DMS153 treated with DMSO at 0.1 percent for 48 hours (cell line): ENCODE measurements at regions not wholly inside any gene's neighbourhood (a gene's known extent, or its start where the extent isn't known, plus 50 kb on each side); places are given as distances from the start of the nearest gene placed in this dataset.
A peak's percentile ranks its signal among the peaks of the same experiment; 100 is the strongest.

Experiments
- DNase-seq: peaks from one replicate; lab custom pipeline; 2025; ENCODE audit not compliant: unreplicated experiment; lab: John Stamatoyannopoulos, UW

DNA sequence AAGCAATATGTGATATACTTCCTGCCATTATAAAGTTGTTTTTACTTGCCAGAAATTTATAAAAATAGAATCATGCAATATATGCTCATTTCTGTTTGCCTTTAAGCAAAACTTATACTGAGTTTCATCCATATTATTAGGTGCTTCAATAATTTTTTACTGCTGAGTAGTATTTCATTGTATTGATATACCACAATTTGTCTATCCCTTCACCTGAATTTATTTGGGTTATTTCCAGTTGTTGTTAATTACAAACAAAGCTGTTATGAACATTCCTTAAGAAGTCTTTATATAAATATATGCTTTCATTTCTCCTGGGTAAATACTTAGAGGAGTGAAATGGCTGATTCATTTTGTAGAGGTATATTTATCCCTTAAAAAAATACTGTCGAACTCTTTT, 864.1 kb downstream of the HACE1 start:
- DNase-seq = no peak

DNA sequence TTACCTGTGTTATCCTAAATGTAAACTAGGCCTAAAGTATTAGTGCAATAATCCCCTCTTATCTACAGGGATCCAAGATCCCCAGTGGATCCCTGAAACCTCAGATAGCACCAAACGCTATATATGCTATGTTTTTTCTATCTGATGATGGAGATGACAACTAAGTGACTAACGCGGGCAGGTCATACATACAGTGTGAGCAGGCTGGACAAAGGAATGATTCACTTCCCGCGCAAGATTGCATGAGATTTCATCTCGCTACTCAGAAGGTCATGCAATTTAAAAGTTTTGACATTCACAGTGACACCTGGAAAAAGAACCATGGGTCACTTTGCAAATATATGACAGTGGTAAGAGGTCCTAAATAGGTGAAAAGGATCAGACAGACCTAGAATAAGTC, 875.9 kb downstream of the HACE1 start:
- DNase-seq = no peak

DNA sequence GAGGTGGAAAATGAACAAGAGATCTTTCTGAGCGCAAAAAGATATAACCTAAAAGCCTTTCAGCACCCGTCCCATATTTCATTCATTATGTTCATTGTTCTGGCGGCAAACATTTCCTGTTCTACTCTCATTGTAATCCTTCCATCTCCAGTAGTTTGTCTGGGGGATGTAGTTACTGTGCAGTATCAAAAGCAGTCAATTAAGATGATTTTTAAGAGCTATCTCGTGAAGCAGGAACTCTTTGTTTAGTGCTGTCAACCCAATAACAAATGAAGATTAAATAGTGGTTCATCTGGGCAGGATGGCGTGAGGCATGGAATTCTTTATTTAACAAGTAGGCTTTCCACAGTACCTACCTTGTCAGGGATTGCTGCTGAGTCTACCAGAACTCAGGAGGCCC, 876.7 kb downstream of the HACE1 start:
- DNase-seq = peak; percentile 4

DNA sequence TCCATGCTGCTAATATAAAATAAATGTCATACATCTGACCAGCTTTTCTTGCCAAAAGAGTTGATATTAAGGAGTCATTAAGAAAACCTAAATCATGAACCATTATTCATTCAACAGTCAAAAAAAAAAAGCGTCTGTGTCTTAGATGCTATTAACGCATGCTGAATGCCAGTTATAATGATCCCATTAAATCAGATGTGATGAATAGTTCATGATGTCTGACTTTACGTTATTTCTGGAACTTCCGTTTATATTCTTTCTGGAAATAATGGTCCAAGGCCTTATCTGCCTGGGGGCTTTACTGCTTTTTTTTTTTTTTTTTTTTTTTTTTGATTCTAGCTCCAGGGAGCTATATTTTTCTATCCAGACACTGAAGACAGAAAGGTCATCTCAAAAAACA, 877.1 kb downstream of the HACE1 start:
- no peak for DNase-seq

DNA sequence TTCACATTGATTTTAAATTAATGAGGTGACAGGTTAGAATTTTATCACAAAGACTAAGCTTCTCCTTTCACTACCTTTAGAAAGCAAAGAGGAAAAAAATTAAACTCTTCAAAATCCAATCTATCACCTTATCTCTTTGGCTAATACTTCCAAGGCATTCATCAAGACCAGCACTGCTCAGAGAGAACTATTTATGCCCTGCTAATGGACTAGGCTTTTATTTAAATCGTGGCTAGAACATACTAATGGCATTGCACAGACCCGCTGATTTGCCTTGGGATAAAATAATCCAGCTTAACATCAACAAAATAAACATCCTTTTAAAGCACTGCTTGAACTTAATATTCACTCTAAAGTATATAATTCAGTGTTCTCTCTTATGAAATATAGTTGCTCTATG, 880.4 kb downstream of the HACE1 start:
- DNase-seq = no peak

DNA sequence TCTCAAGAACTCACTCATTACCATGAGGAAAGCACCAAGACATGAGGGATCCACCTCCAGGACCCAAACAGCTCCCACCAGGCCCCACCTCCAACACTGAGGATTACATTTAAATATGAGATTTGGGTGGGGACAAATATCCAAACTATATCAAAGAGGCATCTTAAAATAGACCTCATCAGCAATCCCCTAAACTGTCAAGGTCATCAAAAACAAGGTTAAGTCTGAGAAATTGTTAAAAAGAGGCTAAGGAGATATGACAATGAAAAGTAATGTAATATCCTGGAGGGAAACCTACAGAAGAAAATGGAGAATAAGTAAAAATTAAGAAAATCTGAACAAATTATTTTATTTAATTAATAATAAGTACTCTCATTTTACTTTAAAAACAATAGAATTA, 922.3 kb downstream of the HACE1 start:
- no peak for DNase-seq

DNA sequence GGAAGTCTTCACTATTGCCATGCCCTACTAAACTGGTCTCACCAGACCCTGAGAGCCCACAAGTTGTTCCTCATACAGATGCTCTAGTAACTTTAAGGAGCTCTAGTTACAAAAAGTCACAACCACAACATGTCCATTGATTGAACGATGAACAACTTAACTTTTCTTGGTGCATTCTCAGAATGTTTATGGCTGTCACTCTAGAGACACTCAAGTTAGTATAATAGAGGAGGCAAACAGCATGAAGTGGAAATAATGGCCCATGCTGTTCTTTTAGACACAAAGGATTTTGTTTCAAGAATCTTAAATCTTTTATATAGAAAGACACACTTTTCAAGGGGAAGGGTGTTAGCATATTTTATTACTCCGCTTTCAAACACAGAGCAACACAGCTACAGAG, 934.4 kb downstream of the HACE1 start:
- no peak for DNase-seq

DNA sequence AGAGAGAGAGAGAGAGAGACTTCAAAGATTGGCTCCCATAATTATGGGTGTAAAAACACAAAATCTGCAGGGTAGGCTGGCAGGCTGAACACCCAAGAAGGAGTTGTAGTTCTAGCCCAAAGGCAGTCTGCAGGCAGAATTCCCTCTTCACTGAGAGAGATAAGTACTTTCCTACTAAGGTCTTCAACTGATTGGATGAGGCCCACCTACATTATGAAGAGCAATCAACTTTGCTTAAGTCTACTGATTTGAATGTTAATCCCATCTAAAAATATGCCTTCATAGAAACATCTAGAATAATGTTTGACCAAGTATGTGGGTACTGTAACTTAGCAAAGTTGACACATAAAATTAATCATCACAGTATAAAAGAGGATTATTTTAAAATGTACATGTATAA, 949.7 kb downstream of the HACE1 start:
- no peak for DNase-seq

DNA sequence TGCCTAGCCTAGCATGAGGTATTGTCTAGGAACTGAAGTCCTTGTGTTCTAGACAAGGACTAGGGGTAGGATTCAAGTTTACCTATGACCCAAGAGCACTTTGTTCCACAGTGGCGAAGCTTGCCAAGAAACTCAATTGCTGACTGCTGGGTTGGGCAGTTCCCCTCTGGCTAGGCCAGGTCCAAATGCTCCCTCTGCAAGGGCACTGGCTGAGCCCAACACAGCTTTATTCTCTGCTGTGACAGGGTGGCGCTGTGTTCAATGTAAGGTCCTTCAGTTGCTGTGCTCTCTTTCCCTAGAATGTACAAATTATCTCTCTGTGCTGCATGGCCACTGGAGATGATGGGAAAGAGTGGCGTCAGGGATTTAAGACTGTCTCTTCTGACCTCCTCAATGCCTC, 950.8 kb downstream of the HACE1 start:
- DNase-seq = no peak

DNA sequence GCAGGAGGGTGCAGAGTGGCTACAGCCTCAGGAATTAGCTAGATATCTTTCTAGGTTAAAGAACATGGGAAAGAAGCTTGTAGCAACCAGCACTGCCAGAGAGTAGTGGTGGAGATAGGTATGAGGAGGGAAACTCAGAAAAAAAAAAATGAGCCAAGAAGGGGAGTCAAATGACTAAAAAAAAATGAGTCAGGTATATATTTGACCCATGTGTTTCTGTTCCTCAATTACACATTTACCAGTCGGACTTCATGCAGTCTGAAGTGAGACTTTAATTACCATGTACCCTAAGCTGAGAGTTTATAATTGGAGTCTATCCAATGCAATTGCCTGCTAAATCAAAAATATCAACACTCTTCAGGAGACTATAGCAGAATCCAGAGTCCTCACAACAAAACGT, 964.6 kb downstream of the HACE1 start:
- DNase-seq = no peak

DNA sequence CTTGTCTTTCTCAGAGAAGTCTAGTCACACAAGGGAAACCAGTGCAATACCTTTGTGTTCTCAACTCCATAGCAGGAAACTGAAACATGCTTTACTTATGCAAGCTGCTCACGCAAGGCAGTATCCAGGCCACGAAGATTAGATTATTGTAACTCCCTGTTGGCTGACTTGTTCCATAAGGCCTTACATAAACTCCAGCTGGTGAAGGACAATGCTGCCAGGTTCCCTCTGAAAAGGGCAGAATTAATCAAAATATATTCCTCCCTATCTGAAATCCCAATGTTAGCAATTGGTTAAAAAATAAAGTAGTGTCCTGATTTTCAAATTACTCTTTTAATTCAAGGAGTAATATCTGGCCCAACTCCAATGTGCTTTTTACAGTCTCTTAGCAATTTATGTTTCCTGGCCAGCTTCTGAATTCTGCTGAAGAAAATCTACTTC, 966.6 kb downstream of the HACE1 start:
- DNase-seq = no peak

DNA sequence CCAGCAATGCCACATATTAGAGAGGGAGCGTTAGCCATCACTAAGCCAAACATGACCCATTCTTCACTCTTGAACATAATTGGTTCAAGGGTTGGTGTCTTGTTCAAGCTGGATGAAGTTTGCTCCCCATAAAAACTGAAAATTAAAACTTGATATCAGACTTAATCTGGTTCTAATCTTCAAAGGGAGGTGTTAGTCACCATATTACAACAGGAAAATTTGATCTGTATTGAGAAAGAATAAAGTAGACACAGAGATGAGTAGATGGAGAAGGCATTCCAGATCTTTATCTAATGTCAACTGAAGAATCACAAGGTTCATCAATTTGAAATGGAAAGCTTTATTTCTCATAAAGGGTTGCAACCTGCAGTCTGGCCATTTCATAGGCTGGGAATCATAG, 972.8 kb downstream of the HACE1 start:
- no peak for DNase-seq

DNA sequence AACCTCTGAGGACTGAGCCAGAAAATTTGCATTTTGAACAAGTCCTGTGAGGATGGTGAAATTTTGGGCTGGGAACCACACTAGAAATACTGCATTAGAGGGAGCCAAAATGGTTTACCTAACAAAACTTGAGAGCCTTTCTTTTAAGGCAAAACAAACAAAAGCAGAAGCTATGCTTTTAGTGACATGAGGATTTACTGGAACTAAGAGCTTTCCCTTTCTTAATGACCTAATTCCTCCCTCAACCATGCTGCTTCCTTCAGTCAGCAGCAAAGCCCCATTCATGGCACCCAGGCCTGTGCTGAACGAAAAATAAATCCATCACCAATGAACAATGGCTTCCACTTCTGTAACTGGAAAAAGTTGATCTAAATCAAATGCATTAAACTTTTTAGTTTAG, 974.3 kb downstream of the HACE1 start:
- no peak for DNase-seq

DNA sequence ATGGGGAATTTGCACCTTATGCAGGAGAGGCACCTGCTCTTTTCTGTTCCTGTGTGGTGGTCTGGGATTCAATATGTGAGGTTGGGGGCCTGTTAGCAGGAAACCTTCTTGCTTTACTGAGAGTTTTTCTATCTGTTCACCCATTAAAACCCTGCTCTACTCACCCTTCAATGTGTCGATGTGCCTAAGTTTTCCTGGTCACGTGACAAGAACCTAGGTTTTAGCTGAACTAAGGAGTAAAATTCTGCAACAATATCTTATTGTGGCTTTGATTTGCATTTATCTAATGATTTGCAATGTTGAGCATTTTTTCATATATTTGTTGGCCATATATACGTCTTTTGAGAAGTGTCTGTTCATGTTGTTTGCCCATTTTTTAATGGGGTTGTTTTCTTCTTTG, 979.9 kb downstream of the HACE1 start:
- DNase-seq = no peak

DNA sequence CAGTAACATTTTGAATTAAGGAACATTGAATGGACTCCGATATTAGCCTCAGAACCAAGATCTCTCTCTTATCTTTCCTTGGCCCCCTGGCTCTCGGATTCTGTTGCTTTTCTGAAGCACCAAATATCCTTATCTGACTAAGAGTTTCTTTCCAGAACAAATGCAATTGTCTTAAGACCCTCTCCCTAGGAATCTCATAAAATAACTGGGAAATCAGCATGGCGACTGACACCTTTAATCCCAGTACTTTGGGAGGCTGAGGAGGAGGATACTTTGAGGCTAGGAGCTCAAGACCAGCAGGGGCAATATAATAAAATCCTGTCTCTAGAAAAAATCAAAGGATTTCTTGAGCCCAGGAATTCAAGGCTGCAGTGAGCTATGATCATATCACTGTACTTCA, 984.5 kb downstream of the HACE1 start:
- no peak for DNase-seq

DNA sequence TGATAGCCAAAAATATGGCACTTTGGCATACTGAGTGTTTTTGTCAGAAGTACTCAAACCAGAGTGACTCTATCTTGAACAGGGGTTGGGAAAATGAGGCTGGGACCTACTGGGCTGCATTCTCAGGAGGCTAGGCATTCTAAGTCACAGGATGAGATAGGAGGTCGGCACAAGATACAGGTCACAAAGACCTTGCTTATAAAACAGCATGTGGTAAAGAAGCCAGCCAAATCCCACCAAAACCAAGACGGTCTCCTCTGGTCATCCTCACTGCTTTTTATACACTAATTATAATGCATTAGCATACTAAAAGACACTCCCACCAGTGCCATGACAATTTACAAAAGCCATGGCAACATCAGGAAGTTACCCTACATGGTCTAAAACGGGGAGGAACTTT, 985.1 kb downstream of the HACE1 start:
- DNase-seq = no peak

DNA sequence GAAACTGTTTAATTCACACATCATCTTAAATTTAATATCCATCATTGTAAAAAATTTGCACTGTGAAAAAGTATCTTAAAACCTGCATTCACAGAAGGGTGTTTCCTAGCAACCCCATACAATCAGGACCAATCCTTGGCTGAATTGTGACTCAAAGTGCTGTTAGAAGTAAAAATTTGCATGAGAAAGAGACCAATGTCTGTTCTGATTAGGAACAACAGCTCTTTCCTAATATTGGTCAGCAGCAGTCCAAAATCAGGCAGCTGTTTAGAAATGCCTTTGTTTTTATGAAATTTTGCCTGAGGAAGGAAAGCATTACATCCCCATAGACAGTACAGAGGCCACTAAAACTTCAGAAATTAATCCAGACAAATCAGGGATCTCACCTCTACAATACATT, 987.0 kb downstream of the HACE1 start:
- DNase-seq = no peak

DNA sequence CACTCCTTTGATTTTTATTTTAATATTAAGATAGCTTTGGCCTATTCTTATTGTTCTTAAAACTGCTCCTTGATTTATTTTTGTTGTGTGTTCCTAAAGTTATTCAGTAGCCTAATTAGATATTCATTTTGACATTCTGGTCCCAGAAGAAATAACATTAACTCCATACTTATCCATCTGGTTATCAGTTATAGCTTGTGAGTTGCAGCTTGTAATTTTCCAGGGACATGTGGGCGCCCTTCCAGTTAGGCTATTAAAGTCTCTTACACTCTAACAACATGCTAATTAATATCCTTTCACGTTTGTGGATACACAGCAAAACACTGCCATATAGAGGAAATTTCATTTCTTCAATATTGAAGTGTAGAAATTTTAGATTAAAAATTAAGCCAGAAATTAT, 987.5 kb downstream of the HACE1 start:
- no peak for DNase-seq

DNA sequence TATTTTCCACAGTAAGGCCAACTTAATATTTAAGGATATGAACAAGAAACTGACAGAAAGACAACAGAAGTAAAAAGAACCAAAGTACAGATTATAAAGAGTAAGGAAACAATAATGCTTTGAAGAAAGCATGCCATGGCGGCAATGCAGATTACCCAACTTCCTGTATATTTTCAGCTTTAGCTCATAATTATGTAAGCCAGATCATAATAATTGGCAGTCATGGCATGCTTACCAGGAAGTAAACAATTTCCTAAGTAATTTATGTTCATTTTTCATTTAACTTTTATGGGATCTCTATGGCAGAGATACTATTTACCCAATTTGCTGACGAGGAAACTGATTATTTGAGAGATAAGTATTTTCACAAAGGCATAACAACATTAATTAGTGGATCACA, 988.7 kb downstream of the HACE1 start:
- DNase-seq = no peak

DNA sequence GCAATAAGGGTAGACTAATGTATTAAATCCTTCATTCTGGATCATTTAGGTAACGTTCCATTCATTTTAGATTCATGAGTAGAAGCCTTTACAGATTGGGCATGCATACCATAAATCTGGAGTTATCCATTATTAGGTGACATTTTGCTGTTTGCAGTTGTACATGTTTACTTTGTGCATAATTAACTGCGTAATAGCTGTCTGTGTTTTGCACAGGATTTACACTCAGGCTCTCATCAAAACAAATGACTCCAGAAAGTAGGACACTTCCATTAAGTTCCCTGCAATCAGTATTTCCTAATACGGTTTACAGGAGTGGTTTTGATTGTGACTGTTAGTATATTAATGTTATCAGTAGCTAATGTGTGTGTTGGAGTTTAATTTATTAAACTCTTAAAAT, 997.4 kb downstream of the HACE1 start:
- DNase-seq = no peak

DNA sequence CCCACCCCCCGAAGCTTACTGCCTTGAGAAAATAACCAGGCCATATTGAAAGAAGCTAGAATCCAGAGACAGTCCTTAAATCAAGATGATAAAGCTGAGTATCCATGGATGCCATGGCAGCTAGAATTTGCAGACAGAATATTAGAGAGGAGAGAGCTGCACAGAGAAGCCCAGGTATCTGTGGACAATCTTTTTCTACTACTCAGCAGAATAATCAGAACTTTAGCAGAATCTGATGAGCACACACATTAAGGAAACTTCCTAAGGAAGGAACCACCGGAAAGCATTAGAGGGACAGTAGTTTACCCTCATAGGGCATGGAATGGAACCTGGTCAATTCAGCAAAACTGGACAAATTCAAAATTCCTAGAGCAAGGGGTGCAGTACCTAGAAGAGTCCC, 1001.7 kb downstream of the HACE1 start:
- DNase-seq = no peak

DNA sequence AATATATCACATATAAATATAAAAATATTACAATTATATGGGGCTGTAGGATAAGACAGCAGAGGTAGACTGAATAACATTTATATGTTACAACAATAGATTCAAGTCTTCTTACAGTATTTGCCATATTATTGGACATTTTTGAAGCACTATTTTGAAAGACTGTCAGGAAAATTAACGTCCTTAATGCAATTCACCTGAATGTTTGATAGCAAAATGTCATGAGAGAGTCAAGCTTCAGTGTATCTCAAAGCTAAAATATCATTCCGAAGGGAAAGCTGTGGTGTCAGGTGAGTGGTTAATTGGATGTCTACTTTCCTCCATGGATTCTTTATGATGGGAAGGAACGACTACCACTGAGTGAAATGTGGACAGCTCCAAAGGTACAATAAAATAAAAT, 1004.0 kb downstream of the HACE1 start:
- no peak for DNase-seq

DNA sequence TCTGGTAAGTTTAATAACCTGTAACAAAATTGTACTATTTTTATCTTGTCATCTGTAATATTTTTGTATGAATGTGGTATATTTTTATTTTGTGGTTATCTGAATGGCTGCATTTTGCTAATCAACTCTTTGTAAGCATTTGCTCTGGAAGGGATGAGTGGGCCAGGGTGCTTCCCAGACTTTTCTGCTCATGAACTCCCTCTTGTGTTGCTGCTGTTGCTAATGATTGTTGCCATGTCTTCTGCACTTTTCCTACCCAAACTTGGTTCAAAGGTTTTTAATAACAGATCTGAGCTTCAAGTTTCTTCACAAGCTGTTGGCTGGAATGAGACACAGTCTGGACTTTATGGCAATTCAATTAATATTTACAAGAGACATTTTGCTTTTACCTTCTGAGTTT, 1005.7 kb downstream of the HACE1 start:
- no peak for DNase-seq

DNA sequence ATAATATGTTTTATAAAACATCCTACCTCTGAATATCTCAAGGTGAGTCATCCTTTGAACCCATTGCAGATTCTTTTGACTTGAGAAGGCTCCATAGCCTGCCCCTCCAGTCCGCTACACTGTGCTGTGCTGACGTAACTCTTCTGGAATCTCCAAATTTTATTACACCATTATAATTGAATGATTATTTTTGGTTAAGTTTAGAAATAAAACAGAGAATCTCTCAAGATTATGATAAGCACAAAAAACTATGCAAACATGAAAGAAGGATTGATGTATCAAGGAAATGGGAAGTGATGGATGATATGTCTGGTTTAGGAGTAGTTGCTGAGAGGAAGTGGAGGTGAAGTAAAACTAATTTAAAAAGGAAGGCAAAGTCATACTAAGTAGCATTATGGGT, 1021.3 kb downstream of the HACE1 start:
- no peak for DNase-seq
